Retinal pigment epithelial cell (primary cell): ENCODE measurements at regions not wholly inside any gene's neighbourhood (a gene's known extent, or its start where the extent isn't known, plus 50 kb on each side); places are given as distances from the start of the nearest gene placed in this dataset.

Source experiments
- DNase-seq: peaks from one replicate; pipeline ENCODE4 v3.0.0-alpha.2; 2010; ENCODE audit warnings: low read depth
- H3K4me3 ChIP-seq: 2 replicates; pipeline ENCODE4 v1.5.1; 2011; ENCODE audit warnings: mild to moderate bottlenecking, low read length, control low read depth, moderate library complexity
- CTCF ChIP-seq: conservative IDR thresholded peaks from 2 replicates; pipeline ENCODE4 v1.5.1; 2011; ENCODE audit warnings: low read depth, low read length, control low read depth, inconsistent platforms

- TF ChIP-seq CTCF, result no peak
- no peak overlapping the region for H3K4me3 ChIP-seq
- no peak for DNase-seq
These were observed 771.7 kb downstream of the TBC1D22A start for GRCh38 chr22:47533961-47534803.

- TF ChIP-seq CTCF, result no peak
- no peak overlapping the region for H3K4me3 ChIP-seq
These were observed 754.6 kb downstream of the TBC1D22A start for GRCh38 chr22:47517062-47517461.

GRCh38 chr22:47515384-47516125 is 753.1 kb downstream of the TBC1D22A start:
- DNase-seq, result no peak
- no peak for TF ChIP-seq CTCF
- H3K4me3 ChIP-seq, result no peak overlapping the region

More at GRCh38 chr22:47517062-47517461, 754.6 kb downstream of the TBC1D22A start:
- DNase-seq, result no peak

- DNase-seq, result no peak
- H3K4me3 ChIP-seq, result no peak overlapping the region
- no peak for TF ChIP-seq CTCF
These were observed 750.2 kb downstream of the TBC1D22A start for GRCh38 chr22:47512617-47513016.

- no peak for TF ChIP-seq CTCF
These were observed 742.5 kb downstream of the TBC1D22A start for GRCh38 chr22:47504962-47505361.

GRCh38 chr22:47498969-47499495 is 736.6 kb downstream of the TBC1D22A start:
- H3K4me3 ChIP-seq, result no peak overlapping the region
- no peak for TF ChIP-seq CTCF
- DNase-seq, result no peak

More at GRCh38 chr22:47504962-47505361, 742.5 kb downstream of the TBC1D22A start:
- DNase-seq, result no peak
- no peak overlapping the region for H3K4me3 ChIP-seq
